ENCODE measurements at regions not wholly inside any gene's neighbourhood (a gene's known extent, or its start where the extent isn't known, plus 50 kb on each side); places are given as distances from the start of the nearest gene placed in this dataset.
A peak's percentile ranks its signal among the peaks of the same experiment; 100 is the strongest.
"Not testable (repeated sequence)": the region's sequence is repeated elsewhere in the genome, so short reads cannot be mapped to it uniquely, and the experiment has no call there.

DNA sequence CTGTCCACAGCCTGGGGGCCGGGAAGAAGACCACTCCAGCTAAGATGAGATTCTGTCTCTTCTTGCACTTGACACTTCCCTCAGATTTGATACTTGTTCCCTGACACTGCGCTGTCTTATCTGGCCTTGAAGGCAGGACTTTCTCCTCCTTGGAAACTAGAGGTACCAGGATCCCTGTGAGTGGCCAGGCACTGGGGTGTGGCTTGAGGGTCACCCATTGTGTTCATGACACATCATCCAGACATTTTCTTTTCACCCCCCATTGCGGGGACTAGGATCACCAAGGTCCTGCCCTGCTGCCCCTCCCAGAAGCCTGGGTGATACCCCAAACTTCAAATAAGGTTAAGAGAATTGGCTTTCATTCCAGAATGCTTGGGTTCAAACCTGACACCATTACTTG, 103.3 kb downstream of the NDFIP1 start:
- no peak overlapping the region for H3K4me3 ChIP-seq (ENCODE audit: low read length)
- DNase-seq (ENCODE audit: low read depth): no peak
- TF ChIP-seq, protein P1, sequence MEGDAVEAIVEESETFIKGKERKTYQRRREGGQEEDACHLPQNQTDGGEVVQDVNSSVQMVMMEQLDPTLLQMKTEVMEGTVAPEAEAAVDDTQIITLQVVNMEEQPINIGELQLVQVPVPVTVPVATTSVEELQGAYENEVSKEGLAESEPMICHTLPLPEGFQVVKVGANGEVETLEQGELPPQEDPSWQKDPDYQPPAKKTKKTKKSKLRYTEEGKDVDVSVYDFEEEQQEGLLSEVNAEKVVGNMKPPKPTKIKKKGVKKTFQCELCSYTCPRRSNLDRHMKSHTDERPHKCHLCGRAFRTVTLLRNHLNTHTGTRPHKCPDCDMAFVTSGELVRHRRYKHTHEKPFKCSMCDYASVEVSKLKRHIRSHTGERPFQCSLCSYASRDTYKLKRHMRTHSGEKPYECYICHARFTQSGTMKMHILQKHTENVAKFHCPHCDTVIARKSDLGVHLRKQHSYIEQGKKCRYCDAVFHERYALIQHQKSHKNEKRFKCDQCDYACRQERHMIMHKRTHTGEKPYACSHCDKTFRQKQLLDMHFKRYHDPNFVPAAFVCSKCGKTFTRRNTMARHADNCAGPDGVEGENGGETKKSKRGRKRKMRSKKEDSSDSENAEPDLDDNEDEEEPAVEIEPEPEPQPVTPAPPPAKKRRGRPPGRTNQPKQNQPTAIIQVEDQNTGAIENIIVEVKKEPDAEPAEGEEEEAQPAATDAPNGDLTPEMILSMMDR (conservative IDR thresholded peaks at IDR 0.05; ENCODE audit: low read depth, low read length): no peak

DNA sequence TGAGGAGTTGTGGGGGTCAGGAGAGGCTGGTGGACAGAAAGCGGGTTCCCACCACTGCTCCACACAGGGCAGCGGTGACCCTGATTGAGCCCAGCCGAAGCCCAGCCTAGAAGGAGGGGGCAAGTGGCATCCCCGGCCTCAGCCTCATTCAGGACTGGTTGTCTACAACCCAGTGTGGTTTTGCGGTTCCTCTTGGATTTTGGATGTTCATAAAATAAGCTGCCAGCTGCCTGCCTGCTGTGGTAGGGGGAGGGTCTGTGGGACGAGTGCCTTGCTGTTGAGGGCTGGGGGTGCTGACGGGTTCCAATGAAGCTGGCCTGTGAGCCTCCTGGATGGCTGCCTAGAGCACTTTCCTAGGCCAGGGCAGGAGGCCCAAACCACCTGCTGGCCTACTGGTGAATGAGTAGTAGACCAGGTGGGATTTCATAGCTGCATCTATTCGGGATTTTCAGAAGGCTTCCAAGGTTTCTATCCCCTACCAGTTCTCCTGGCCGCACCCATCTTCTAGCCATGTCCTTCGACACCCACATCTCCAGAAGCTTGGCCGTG, 102.4 kb downstream of the NDFIP1 start:
- no peak for DNase-seq (ENCODE audit: low read depth)
- H3K4me3 ChIP-seq (ENCODE audit: low read length): no peak overlapping the region
- TF ChIP-seq, protein P1 (conservative IDR thresholded peaks at IDR 0.05; ENCODE audit: low read depth, low read length): no peak

DNA sequence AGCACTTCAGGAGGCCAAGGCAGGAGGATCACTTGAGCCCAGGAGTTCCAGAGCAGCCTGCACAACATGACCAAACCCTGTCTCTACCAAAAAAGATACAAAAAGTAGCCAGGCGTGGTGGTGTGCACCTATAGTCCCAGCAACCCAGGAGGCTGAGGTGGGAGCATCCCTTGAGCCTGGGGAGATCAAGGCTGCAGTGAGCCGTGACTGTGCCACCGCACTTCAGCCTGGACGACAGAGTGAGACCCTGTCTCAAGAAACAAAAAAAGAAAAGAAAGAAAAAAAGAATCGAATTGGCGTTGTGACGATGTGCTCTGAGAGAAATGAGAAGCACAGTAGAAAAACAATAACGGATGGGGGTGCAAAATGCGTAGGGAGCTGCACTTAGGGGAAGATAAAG, 101.4 kb downstream of the NDFIP1 start:
- no peak for DNase-seq (ENCODE audit: low read depth)
- no peak overlapping the region for H3K4me3 ChIP-seq (ENCODE audit: low read length)
- TF ChIP-seq, protein P1 (conservative IDR thresholded peaks at IDR 0.05; ENCODE audit: low read depth, low read length): no peak

DNA sequence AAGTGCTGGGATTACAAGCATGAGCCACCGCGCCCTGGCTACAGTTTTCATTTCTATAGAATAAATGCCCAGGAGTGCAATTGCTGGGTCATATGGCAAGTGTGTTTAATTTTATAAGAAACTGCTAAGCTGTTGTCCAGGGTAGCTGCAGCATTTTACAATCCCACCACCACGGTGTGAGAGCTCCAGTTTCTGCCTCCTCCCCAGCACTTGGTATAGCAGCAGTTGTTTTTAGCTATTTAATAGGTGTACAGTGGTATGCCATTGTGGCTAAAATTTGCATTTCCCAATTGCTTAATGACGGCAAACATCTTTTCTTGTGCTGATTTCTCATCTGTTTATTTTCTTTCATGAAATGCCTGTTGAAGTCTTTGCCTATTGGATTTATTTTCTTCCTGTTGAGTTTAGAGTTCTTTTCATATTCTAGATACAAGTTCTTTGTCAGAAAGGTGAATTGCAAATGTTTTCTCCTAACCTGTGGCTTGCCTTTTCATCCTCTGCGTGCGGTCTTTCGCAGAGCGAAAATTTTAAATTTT, 100.3 kb downstream of the NDFIP1 start:
- TF ChIP-seq, protein P1 (conservative IDR thresholded peaks at IDR 0.05; ENCODE audit: low read depth, low read length): no peak
- no peak for DNase-seq (ENCODE audit: low read depth)
- no peak overlapping the region for H3K4me3 ChIP-seq (ENCODE audit: low read length)

DNA sequence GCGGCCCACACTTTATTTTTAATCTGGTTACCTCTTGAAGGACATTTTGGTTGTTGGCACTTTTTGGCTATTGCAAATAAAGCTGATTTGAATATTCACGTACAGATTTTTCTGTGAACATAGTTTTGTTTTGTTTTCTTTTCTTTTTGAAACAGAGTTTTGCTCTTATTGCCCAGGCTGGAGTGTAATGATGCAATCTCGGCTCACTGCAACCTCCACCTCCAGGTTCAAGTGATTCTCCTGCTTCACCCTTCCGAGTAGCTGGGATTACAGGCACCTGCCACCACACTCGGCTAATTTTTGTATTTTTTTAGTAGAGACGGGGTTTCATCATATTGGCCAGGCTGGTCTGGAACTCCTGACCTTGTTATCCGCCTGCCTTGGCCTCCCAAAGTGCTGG, 99.7 kb downstream of the NDFIP1 start:
- H3K4me3 ChIP-seq (ENCODE audit: low read length); DNase-seq (ENCODE audit: low read depth): not testable (repeated sequence)

DNA sequence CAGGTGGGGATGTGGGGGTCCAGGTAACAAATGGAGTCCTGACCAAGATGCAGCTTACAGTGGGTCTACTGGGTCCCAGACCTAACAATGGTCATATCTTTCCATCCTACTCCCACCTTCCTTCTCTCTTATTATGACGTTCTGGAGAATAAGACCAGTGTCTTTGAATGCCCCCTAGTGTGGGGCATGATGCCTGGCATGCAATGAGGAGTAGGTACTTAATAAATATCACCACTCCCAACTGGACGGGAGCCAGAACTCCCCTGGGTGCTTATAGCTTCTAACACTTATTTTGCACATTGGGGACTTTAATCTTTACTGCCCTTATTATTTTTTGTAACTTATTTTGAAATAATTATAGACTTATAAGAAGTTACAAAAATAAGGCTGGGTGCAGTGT, 98.2 kb downstream of the NDFIP1 start:
- TF ChIP-seq, protein P1 (conservative IDR thresholded peaks at IDR 0.05; ENCODE audit: low read depth, low read length): peak; percentile 27
- no peak overlapping the region for H3K4me3 ChIP-seq (ENCODE audit: low read length)
- DNase-seq (ENCODE audit: low read depth): no peak

DNA sequence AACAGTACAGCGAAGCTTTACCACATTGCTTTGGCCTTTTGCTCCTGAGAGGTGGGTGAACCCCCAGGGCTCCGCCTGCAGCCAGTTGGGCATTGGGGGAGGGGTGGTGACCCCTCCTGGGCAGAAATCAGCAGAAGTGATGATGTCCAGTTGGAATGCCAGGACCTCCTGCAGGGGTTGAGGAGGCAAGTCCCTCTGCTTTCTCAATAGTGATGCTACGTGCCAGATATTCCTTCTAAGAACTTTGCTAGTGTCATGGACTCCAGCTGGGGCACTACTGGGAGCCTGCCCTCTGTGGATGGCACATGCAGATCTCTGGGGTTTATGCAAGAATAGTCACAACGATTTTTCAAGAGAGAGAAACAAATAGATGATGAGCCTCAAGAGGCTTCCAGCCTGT, 95.6 kb downstream of the NDFIP1 start:
- H3K4me3 ChIP-seq (ENCODE audit: low read length): no peak overlapping the region
- TF ChIP-seq, protein P1 (conservative IDR thresholded peaks at IDR 0.05; ENCODE audit: low read depth, low read length): no peak
- DNase-seq (ENCODE audit: low read depth): no peak

Measured in retinal pigment epithelial cell (primary cell).